ENCODE measurements at regions not wholly inside any gene's neighbourhood (a gene's known extent, or its start where the extent isn't known, plus 50 kb on each side); places are given as distances from the start of the nearest gene placed in this dataset.

DNA sequence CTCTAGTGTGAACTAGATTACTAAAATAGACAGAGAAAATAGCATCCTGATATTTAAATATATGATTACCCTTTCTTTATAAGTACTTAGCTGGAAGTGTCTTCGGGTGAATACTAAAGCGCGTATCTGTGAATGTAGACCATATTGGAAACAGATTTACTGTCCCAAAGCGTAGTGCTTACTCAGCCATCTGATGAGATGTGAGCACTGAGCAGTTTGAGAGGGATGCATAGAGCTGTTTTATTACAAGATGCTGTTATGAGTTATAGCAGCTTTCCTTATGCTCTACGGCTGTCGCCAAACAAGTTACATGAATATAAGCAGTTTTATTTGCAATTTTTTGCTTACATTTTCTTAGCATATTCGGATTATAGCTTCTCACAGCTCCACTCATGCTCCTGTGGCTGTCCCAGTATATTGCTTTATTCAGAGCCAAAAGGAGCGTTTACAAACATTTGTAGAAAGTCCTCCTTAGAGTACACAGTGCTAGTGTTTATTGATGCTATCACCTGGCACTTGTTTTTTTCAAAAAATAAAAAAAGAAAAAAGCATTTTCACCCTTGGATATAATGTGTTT lies 981.4 kb upstream of the WWC1 start:
- no peak overlapping the region for H3K4me3 Mint-ChIP-seq
- no peaks in the 10 kb centered on the region for H3K4me1 Mint-ChIP-seq
- H3K27ac Mint-ChIP-seq: no peak overlapping the region
- DNase-seq (no peak), ATAC-seq (replicated peaks) (no peak)
- H3K9me3 Mint-ChIP-seq: no peaks in the 10 kb centered on the region
- H3K36me3 Mint-ChIP-seq: no peaks in the 10 kb centered on the region
- no peaks in the 10 kb centered on the region for H3K27me3 Mint-ChIP-seq

DNA sequence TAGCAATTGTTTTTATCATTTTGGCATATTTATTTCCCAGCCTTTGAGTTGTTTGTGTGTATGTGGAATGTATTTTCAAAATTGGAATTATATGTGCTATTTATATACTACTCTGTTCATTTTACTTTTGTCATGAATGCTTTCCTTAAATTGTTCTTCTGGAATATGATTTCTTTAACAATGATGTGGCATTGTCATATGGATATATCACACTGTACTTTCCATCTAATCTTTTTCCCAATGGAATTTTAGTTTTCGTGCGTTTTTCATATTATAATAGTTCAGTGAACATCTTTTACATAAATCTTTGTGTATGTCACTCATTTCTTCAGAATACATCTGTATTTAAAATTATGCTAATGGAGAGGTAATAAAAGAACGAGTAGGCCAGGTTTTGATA lies 980.1 kb upstream of the WWC1 start:
- ATAC-seq (replicated peaks) (no peak), DNase-seq (no peak)
- H3K36me3 Mint-ChIP-seq: no peaks in the 10 kb centered on the region
- no peak overlapping the region for H3K27ac Mint-ChIP-seq
- H3K9me3 Mint-ChIP-seq: no peaks in the 10 kb centered on the region
- H3K27me3 Mint-ChIP-seq: no peaks in the 10 kb centered on the region
- no peak overlapping the region for H3K4me3 Mint-ChIP-seq
- H3K4me1 Mint-ChIP-seq: no peaks in the 10 kb centered on the region

DNA sequence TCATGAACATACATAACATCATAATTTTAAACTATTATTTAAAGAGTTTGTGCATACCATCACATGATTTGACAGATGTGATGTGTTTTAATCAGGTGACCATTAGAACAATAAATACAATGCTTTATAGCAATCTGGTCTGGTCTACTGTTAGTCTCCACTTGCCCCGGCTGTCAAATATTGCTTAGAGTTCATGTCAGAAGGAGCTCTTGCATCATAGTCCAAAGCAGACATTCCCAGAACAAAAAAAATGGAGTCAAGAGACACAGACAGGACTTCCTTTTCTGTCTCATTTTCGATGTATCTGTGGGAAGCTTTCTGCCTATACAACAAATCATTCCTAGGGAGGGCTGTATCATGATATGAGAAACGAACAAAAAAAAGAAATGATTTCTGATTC lies 979.2 kb upstream of the WWC1 start:
- ATAC-seq (replicated peaks): no peak
- Mint-ChIP-seq H3K27ac (no peak overlapping the region), H3K36me3 (no peaks in the 10 kb centered on the region), H3K9me3 (peaks cover 0 to 2% of the 10 kb centered on the region in 2 donors), H3K27me3 (no peaks in the 10 kb centered on the region), H3K4me1 (no peaks in the 10 kb centered on the region), H3K4me3 (no peak overlapping the region)
- no peak for DNase-seq

DNA sequence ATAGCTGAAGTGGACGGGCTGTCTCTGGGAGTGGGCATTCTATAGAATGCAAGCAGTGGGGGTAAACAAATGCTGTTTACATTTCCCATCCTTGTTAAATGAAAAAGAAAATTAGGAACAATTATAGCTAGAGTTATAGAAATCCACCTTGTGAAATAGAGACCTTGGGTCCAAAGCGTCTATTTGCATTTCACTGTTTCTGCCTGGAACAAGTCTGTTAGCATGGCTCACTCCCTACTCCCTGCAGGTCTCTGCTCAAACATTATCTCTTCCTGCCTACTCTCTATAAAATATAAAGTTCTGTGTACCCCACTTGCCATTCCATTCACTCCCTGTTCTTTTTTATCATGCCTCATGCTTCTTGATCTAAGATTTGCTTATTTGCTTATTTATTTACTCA lies 975.7 kb upstream of the WWC1 start:
- Mint-ChIP-seq H3K4me1 (no peaks in the 10 kb centered on the region), H3K27me3 (no peaks in the 10 kb centered on the region), H3K4me3 (no peak overlapping the region), H3K27ac (no peak overlapping the region), H3K36me3 (no peaks in the 10 kb centered on the region), H3K9me3 (peaks cover 0 to 2% of the 10 kb centered on the region in 2 donors)
- ATAC-seq (replicated peaks): no peak
- DNase-seq: no peak

DNA sequence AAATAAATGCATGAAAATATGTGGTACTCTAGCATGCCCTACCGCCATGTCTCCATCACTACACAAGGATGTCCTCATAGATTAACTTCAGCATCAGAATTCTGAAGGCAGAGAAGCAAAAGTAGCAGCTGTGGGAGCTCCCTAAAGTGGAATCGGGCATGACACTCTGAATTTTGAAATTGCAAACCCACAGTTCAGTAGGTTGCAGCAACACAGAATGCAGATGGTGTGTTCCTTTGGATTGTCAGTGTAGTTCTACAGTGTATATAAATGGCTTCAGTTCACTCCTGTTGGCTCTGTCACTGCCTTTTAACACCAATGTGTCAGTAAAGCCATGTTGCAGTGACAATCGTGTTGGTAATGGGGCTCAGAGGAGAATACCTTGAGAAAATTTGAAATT lies 973.6 kb upstream of the WWC1 start:
- Mint-ChIP-seq H3K27me3 (no peaks in the 10 kb centered on the region), H3K27ac (no peak overlapping the region), H3K4me3 (no peak overlapping the region), H3K4me1 (no peaks in the 10 kb centered on the region), H3K9me3 (peaks cover 0 to 4% of the 10 kb centered on the region in 2 donors), H3K36me3 (no peaks in the 10 kb centered on the region)
- ATAC-seq (replicated peaks): no peak
- DNase-seq: no peak

DNA sequence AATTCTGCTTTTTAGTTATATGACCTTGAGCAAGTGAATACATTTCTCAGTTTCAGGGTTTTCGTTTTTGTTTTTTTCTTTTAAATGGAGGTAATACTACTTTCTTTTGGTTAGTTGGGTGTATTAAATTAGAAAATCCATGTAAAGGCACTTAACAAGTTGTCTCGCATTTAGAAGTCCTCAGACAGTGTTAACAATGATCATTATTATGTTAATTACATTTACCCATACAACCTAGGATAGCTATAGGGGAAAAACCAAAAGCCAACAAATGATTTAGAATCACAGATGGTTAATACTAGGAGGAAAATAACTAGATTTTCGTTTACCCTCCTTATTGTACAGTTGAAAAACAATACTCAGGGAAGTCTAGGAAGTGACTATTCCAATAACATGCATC lies 972.2 kb upstream of the WWC1 start:
- Mint-ChIP-seq H3K4me1 (no peaks in the 10 kb centered on the region), H3K27me3 (no peaks in the 10 kb centered on the region), H3K4me3 (no peak overlapping the region), H3K36me3 (no peaks in the 10 kb centered on the region), H3K27ac (no peak overlapping the region), H3K9me3 (peaks cover 0 to 4% of the 10 kb centered on the region in 2 donors)
- DNase-seq (no peak), ATAC-seq (replicated peaks) (no peak)

DNA sequence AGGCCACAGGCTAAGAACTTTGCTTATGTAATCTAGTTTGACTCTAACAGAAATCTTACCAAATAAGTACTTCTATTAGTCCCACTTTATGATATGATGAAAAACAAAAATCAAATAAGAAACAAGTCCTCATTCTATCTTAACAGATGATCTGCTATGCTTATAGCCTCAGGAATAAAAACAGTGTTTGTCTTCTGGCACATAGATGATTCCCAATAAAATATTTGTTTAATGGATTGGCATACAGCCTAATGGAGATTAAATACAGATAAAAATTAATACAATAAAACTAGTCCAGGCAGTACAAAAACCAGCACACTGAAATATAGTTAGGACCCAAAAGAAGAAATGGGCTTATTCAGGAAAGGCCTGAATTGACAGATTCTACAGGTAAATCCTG lies 971.4 kb upstream of the WWC1 start:
- no peak overlapping the region for H3K27ac Mint-ChIP-seq
- DNase-seq (no peak), ATAC-seq (replicated peaks) (no peak)
- H3K4me3 Mint-ChIP-seq: no peak overlapping the region
- H3K9me3 Mint-ChIP-seq: peaks cover 0 to 4% of the 10 kb centered on the region in 2 donors
- no peaks in the 10 kb centered on the region for H3K36me3 Mint-ChIP-seq
- H3K27me3 Mint-ChIP-seq: no peaks in the 10 kb centered on the region
- no peaks in the 10 kb centered on the region for H3K4me1 Mint-ChIP-seq

DNA sequence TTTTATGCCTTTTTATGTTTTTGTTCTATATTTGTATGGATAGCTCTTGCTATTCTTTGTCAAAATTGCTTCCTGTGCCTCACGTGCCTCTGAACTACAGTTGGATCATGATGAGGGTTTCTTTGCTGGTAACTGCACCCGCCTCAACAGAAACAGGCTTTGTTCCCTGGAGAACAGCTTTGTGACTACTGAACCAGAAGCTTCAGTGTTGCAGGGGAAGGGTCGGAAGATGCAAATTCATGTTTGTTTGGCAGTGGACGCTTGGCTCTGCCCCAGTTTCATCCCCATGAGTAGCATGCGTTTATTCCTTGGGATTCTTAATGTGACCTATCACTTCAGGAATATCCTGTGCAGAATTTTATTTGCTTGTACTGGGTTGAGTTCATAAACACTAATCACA lies 959.1 kb upstream of the WWC1 start:
- no peak for ATAC-seq (replicated peaks)
- H3K27me3 Mint-ChIP-seq: no peaks in the 10 kb centered on the region
- no peaks in the 10 kb centered on the region for H3K36me3 Mint-ChIP-seq
- H3K4me3 Mint-ChIP-seq: no peak overlapping the region
- H3K4me1 Mint-ChIP-seq: no peaks in the 10 kb centered on the region
- no peak for DNase-seq
- H3K27ac Mint-ChIP-seq: no peak overlapping the region
- H3K9me3 Mint-ChIP-seq: peaks cover 0 to 6% of the 10 kb centered on the region in 2 donors

DNA sequence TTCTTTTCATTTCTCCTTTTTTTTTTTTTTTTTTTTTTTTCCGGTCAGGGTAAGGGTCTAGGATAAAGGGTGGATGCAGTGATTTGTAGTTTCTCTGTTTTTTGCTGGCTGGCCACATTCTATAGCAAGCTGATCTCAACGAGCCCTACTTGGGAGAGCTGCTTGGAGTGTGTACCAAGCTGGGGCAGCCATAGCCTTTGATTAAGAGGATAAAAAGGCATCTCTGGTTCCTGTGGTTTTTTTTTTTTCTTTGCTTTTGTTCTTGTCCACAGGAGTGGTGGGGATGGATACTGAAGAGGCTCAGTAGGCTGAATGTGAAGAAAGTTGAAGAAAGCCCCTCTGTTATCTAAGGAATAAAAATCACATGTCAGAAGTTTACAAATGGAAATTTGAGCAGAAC lies 955.3 kb upstream of the WWC1 start:
- Mint-ChIP-seq H3K4me3 (no peak overlapping the region), H3K27me3 (no peaks in the 10 kb centered on the region), H3K9me3 (peaks cover 0 to 7% of the 10 kb centered on the region in 2 donors), H3K4me1 (no peaks in the 10 kb centered on the region), H3K36me3 (no peaks in the 10 kb centered on the region), H3K27ac (no peak overlapping the region)
- ATAC-seq (replicated peaks): no peak
- no peak for DNase-seq

DNA sequence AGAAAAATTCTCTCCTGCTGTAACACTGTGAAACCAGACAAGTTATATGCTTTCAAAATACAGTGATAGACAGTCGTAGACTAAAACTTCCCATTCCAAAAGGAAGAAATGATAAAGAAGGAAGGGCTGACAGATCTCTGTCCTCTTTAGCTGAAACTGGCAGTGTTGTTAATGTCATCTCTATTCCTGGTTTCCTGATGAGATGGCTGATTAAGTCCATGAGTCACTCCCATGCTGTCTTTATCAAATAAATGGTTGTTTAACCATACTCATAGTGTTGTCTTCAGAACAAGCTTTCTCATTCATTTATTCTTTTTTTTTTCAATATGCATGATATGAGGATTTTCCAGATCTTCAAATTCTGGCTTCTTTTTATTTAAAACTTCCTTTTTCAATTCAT lies 952.2 kb upstream of the WWC1 start:
- ATAC-seq (replicated peaks) (no peak), DNase-seq (no peak)
- no peak overlapping the region for H3K4me3 Mint-ChIP-seq
- H3K27me3 Mint-ChIP-seq: no peaks in the 10 kb centered on the region
- H3K4me1 Mint-ChIP-seq: no peaks in the 10 kb centered on the region
- no peak overlapping the region for H3K27ac Mint-ChIP-seq
- no peaks in the 10 kb centered on the region for H3K36me3 Mint-ChIP-seq
- H3K9me3 Mint-ChIP-seq: peaks cover 0 to 7% of the 10 kb centered on the region in 2 donors

DNA sequence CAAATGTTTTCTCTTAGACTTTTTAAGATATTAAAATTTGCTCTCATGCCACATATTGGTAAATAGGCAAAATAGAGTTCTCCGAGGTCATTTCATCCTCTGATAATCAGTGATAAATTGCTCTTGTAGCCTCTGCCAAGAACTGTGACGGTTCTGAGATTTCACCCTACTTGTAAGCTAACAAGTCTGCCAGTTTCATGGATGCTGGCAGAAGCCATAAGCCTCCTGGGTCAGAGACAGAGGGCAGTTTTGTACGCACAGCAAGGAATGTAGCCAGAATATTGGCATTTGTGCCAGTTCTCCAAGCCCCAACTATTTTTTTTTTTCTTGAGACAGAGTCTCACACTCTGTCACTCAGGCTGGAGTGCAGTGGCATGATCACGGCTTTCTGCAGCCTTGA lies 945.0 kb upstream of the WWC1 start:
- no peak for ATAC-seq (replicated peaks)
- Mint-ChIP-seq H3K4me1 (no peaks in the 10 kb centered on the region), H3K4me3 (no peak overlapping the region), H3K27ac (no peak overlapping the region), H3K27me3 (no peaks in the 10 kb centered on the region), H3K9me3 (peaks cover 0 to 2% of the 10 kb centered on the region in 2 donors), H3K36me3 (no peaks in the 10 kb centered on the region)
- DNase-seq: no peak

DNA sequence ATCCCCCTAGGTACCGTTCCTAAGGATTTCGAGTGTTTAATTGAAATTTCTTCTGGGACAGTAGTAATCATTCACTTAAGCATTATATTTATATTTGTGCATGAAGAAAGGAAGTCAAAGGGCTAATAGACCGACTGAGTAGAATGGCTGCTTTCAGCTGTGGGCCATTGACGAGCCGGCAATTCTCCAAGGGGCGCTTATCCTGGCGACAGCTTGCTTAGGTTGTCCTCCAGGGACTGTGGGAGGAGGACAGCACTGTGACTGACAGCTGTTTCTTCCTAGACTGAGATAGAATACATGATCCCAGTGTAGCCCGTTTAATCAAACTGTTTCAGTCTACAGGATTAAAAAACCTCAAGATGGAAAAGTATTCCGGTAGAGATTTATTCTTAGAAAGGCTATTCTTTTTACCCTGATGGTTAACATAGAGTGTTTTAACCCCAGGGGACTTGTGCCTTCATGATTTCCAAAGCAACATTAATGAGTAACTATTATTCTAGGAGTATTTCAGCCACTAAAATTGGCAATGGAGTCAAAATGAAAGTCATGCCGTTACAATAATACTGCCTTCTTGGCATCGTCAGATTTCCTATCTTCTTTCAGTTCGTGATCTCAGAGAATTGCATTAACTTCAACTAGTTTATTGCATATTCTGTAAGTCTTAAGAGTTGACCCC lies 943.1 kb upstream of the WWC1 start:
- DNase-seq: no peak
- Mint-ChIP-seq H3K27ac (no peak overlapping the region), H3K9me3 (peaks cover 0 to 2% of the 10 kb centered on the region in 2 donors), H3K4me3 (no peak overlapping the region), H3K27me3 (no peaks in the 10 kb centered on the region), H3K36me3 (no peaks in the 10 kb centered on the region), H3K4me1 (no peaks in the 10 kb centered on the region)
- no peak for ATAC-seq (replicated peaks)

DNA sequence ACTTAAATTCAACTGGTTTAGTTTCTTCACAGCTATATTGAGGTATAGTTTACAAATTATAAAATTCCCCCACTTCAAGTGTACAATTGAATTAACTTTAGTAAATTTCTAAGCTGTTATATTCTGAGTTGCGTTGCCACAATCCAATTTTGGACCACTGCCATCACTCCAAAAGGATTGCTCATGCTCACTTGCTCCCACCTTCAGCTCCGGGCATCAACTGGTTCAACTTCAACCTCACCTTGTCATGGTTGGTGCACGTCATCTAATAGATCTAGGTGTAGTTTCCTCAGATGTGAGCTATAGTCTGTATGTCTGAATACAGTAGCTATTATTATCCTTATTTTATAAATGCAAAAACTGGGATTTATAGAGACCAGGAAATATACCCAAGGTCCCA lies 942.5 kb upstream of the WWC1 start:
- ATAC-seq (replicated peaks) (no peak), DNase-seq (no peak)
- H3K9me3 Mint-ChIP-seq: peaks cover 0 to 2% of the 10 kb centered on the region in 2 donors
- no peaks in the 10 kb centered on the region for H3K4me1 Mint-ChIP-seq
- H3K27ac Mint-ChIP-seq: no peak overlapping the region
- no peaks in the 10 kb centered on the region for H3K27me3 Mint-ChIP-seq
- no peak overlapping the region for H3K4me3 Mint-ChIP-seq
- no peaks in the 10 kb centered on the region for H3K36me3 Mint-ChIP-seq

DNA sequence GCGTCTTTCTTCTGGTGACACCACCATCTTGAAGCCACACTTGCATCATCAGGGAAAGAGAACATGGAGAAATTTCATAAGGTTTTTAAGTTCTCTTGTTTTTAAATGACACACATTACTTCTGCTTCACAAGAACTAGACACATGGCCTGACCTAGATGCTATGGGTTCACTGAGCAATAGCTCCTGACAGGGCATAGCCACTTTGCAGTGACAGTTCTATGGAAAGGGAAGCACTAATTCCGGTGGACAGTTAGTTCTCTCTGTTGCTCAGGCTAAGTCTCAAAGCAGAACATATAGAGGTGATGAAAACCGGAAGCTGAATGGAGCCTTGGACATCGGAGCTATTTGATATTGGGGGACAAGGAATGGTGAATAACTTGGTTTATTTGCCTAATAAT lies 940.1 kb upstream of the WWC1 start:
- peaks cover 0 to 2% of the 10 kb centered on the region in 2 donors for H3K9me3 Mint-ChIP-seq
- no peaks in the 10 kb centered on the region for H3K27me3 Mint-ChIP-seq
- H3K27ac Mint-ChIP-seq: no peak overlapping the region
- ATAC-seq (replicated peaks) (no peak), DNase-seq (no peak)
- no peak overlapping the region for H3K4me3 Mint-ChIP-seq
- no peaks in the 10 kb centered on the region for H3K36me3 Mint-ChIP-seq
- H3K4me1 Mint-ChIP-seq: no peaks in the 10 kb centered on the region

DNA sequence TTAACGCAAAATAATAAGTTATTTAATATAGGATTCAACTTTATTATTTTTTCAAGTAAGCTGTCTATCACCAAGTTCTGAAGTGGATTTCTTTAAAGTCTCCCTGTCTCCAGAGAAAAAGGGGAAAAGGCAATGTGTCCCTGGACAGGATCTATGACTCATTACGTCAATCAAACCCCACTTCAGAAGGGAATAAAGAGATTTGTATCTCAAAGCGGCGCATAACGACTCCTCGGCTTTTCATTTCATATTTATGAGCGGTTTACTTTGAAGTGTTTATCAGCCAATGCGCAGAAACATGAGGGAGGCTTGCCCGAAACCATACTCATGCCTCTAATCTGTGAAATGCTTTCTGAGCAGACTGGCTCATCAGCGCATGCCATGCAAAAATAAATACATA lies 938.6 kb upstream of the WWC1 start:
- no peaks in the 10 kb centered on the region for H3K27me3 Mint-ChIP-seq
- no peak for ATAC-seq (replicated peaks)

DNA sequence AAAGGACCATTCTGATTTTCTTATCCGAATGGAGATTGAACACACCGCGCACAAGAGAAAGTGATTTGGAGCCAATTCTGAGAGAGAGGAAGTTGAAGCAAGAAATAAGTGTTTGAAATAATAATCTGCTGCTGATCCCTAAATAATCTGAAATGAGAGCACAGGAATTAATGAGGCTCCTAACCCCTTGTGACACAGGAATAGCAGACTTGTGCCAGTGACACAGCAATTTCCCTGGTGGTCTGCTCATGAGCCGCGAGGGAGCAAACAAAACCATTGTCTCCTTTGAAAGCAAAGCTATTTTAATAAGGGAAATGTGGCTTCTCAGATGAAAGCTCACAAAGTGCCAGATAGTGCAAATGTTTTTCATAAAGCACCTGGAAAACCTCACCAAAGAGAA lies 936.1 kb upstream of the WWC1 start:
- Mint-ChIP-seq H3K36me3 (no peaks in the 10 kb centered on the region), H3K4me1 (no peaks in the 10 kb centered on the region), H3K27ac (no peak overlapping the region), H3K4me3 (no peak overlapping the region), H3K27me3 (no peaks in the 10 kb centered on the region), H3K9me3 (no peaks in the 10 kb centered on the region)
- DNase-seq (no peak), ATAC-seq (replicated peaks) (no peak)

More for the DNA sequence above, 938.6 kb upstream of the WWC1 start:
- H3K27ac Mint-ChIP-seq: no peak overlapping the region
- H3K4me1 Mint-ChIP-seq: no peaks in the 10 kb centered on the region
- no peaks in the 10 kb centered on the region for H3K9me3 Mint-ChIP-seq
- DNase-seq: no peak
- H3K4me3 Mint-ChIP-seq: no peak overlapping the region
- no peaks in the 10 kb centered on the region for H3K36me3 Mint-ChIP-seq

Data from stimulated activated naive B cell treated with anti-CD40 and anti-IgM and Interleukin-4, amounts not matched to agents 10 μg/mL and 1 μg/mL and 100 μg/mL, for 72 hours (primary cell).